PFSK-1 (cell line): ENCODE measurements at regions not wholly inside any gene's neighbourhood (a gene's known extent, or its start where the extent isn't known, plus 50 kb on each side); places are given as distances from the start of the nearest gene placed in this dataset.

ENCODE experiments used
- FOXP2 ChIP-seq: optimal IDR thresholded peaks from 2 replicates; pipeline ENCODE3; 2011; ENCODE audit warnings: borderline replicate concordance, control low read depth, inconsistent platforms; ENCODE audit not compliant: insufficient read depth; ENCODE audit errors: extremely low read length, extremely low read depth
- POLR2AphosphoS5 ChIP-seq: IDR thresholded peaks from 2 replicates; pipeline ENCODE4 v1.6.1; 2012; ENCODE audit warnings: low read depth, mild to moderate bottlenecking, control low read depth, low read length, moderate library complexity
- SIN3A ChIP-seq: IDR thresholded peaks from 2 replicates; pipeline ENCODE4 v1.6.1; 2012; ENCODE audit warnings: mild to moderate bottlenecking, low read length, moderate library complexity, borderline replicate concordance; ENCODE audit not compliant: insufficient read depth
- TAF1 ChIP-seq: IDR thresholded peaks from 2 replicates; pipeline ENCODE4 v1.6.1; 2012; ENCODE audit warnings: low read length, control low read depth, borderline replicate concordance; ENCODE audit not compliant: insufficient read depth
- TF ChIP-seq, protein P1 (sequence below), 2 experiments: IDR thresholded peaks; 2 replicates each; pipeline versions ENCODE4 v1.6.1 to v1.8.0; 2011 to 2012; ENCODE audit warnings: low read depth in 2 of 2, low read length in 2 of 2, control low read depth in 1 of 2, inconsistent platforms in 1 of 2, mild to moderate bottlenecking in 1 of 2, moderate library complexity in 1 of 2; ENCODE audit not compliant: insufficient read depth in 1 of 2

DNA sequence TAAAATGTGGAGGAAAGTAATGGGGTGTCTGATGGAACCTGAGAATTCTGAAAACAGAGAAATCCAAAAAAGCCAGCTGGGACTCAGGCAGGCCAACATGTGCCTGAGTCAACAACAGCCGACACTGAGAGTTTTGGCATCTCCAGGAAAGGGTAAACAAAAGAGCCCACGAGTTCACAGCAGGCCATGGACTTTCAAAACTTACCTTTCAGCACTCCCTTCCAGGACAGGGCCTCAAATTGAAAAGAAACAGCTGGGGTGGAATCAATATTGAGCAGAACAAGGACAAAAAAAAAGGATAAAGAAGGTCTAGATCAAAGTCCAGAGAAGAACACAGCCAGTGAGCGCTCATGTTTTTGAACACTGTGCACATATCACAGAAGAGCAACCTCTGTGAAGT, 735.4 kb upstream of the GRM7 start:
- TF ChIP-seq, protein P1, sequence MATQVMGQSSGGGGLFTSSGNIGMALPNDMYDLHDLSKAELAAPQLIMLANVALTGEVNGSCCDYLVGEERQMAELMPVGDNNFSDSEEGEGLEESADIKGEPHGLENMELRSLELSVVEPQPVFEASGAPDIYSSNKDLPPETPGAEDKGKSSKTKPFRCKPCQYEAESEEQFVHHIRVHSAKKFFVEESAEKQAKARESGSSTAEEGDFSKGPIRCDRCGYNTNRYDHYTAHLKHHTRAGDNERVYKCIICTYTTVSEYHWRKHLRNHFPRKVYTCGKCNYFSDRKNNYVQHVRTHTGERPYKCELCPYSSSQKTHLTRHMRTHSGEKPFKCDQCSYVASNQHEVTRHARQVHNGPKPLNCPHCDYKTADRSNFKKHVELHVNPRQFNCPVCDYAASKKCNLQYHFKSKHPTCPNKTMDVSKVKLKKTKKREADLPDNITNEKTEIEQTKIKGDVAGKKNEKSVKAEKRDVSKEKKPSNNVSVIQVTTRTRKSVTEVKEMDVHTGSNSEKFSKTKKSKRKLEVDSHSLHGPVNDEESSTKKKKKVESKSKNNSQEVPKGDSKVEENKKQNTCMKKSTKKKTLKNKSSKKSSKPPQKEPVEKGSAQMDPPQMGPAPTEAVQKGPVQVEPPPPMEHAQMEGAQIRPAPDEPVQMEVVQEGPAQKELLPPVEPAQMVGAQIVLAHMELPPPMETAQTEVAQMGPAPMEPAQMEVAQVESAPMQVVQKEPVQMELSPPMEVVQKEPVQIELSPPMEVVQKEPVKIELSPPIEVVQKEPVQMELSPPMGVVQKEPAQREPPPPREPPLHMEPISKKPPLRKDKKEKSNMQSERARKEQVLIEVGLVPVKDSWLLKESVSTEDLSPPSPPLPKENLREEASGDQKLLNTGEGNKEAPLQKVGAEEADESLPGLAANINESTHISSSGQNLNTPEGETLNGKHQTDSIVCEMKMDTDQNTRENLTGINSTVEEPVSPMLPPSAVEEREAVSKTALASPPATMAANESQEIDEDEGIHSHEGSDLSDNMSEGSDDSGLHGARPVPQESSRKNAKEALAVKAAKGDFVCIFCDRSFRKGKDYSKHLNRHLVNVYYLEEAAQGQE (IDR thresholded peaks at IDR 0.05; ENCODE audit: insufficient read depth in 1 of 2, low read depth in 2 of 2, low read length in 2 of 2) = peak in 1 of 2 experiments; percentile 71; a peak in 1 of 4 replicates
- no peak for TF ChIP-seq TAF1

DNA sequence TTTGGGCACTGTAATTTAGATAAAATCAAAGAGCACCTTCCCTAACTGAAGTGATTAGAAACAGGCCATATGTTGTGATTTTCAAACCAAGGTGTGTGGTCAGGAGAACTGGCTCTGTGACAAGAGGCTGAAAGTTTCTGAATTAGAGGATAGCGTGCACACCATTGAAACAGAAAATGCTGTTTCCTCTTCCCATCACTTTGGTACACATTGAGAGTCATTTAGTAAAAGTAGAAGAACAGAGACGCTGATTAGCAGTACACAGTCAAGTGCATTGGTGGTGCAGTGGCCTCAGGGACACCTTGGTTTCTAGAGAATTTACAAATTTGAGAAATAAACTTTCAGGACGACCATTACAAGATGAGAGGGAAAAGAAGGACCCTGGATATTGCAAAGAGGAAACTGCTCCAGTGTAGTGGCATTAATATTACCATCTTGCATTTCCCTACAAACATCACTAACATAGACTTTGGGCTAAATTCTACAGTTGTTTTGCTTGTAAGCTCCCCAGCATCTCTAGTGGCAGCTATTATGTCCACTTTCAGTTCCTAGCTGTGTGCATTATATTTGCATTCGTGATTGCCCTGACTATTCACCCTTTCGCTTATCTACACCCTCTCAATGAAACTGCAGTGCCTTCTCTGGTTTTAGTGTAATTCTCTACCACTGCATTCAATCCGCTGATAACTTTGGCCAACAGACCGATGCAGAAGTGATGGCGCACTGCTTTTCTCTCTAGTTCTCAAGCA, 728.1 kb upstream of the GRM7 start:
- TF ChIP-seq FOXP2 (no peak), POLR2AphosphoS5 (no peak), SIN3A (no peak), TAF1 (no peak)
- TF ChIP-seq, protein P1 (IDR thresholded peaks at IDR 0.05; ENCODE audit: insufficient read depth in 1 of 2, low read depth in 2 of 2, low read length in 2 of 2) = no peak

DNA sequence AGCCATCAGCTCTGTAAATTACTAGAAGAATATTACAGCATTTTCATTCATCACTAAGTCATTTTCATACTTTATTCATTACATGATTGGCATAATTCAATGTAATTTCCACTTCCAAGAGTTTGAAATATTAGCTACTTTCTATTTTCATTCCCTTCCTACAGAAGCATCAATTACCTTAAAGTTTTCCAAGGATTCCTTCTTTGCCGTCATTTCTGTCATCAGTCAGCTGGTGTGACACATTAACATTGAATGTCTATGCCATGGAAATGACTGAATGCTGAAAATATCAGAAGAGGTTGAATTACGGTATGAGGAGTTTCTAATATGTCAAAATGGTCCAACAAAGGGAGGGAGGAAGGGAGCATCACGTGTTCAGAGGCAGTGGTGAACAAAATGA, 718.2 kb upstream of the GRM7 start:
- TF ChIP-seq POLR2AphosphoS5 = no peak
- TF ChIP-seq FOXP2 = no peak
- TF ChIP-seq, protein P1 (IDR thresholded peaks at IDR 0.05; ENCODE audit: insufficient read depth in 1 of 2, low read depth in 2 of 2, low read length in 2 of 2) = no peak
- no peak for TF ChIP-seq TAF1
- no peak for TF ChIP-seq SIN3A

DNA sequence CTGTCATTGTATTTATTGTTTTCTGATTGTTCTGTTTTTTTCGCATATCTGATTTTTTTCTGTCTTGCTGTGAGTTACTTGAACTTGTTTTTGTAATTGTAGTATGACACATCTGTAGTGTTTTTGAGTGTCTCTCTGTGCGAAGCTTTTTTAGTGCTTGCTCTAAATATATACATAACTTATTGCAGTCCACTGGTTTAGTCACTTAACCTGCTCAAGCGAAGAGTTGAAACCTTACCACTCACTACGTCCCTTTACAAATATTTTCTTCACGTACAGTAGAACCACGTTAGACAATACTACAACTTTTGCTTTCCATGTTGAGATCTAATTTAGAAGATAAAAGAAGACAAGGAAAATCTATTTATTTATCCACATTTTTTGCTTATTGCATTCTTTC, 713.0 kb upstream of the GRM7 start:
- no peak for TF ChIP-seq TAF1
- TF ChIP-seq FOXP2 = no peak
- TF ChIP-seq, protein P1 (IDR thresholded peaks at IDR 0.05; ENCODE audit: insufficient read depth in 1 of 2, low read depth in 2 of 2, low read length in 2 of 2) = no peak
- no peak for TF ChIP-seq SIN3A
- TF ChIP-seq POLR2AphosphoS5 = no peak

DNA sequence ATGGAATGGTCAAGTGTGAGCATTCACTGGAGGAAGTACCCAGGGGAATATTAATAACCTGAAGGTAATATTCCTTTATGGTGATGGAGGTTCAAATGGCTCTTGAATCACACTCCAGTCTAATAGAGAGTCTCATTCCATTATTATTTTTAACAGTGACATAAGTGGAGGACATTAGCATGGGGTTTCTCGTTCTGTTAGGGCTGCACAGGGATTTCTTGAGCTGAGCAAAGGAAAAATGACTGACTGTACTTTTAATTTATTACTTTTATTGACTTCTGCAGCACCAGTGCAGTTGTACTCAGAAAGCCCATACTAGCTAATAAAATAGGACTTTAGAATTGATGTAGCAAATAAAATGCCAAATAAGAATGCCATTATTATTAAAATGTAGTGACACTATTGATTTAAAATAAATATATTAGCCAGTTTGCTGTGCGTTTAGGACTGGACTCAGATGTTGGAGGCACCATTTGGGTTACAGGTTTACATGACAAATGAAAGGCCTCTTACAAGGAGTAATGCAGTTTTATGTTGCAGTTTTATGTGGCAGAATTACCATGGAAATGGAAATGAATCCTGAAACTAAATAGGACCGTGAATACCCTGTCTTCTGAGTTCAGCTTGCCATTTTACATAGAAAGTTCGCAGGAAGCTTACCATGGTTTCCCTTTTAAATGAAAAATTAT, 705.1 kb upstream of the GRM7 start:
- TF ChIP-seq SIN3A = no peak
- TF ChIP-seq FOXP2 = no peak
- no peak for TF ChIP-seq POLR2AphosphoS5
- TF ChIP-seq, protein P1 (IDR thresholded peaks at IDR 0.05; ENCODE audit: insufficient read depth in 1 of 2, low read depth in 2 of 2, low read length in 2 of 2) = no peak
- TF ChIP-seq TAF1 = no peak
